Activated CD8-positive, alpha-beta T cell treated with anti-CD3 and anti-CD28 coated beads, Interleukin-2, amount 10 ng/mL, durations not matched to agents 7 days and 5 days (primary cell): ENCODE measurements at regions not wholly inside any gene's neighbourhood (a gene's known extent, or its start where the extent isn't known, plus 50 kb on each side); places are given as distances from the start of the nearest gene placed in this dataset.

Source experiments
- ATAC-seq: fragments of 150-1000 bp; cut with Tn5 transposase; one replicate; pipeline ENCODE4 v1.10.0; 2021; ENCODE audit warnings: moderate library complexity
- CTCF ChIA-PET: fragments of 350-600 bp; sonication (Branson Sonifier 250); formaldehyde crosslinking; loops from one replicate; lab custom pipeline; 2021; ENCODE audit warnings: antibody characterized with exemption; lab: Charles Lee
- POLR2A ChIA-PET: fragments of 350-600 bp; sonication (Branson Sonifier 250); formaldehyde crosslinking; loops from one replicate; lab custom pipeline; 2021; ENCODE audit warnings: antibody characterized with exemption; lab: Charles Lee
- DNase-seq: peaks from one replicate; pipeline ENCODE4 v3.0.0-alpha.2; 2020
- H3K27ac Mint-ChIP-seq: one replicate; pipeline ENCODE4 v1.8.0; 2021; ENCODE audit warnings: mild to moderate bottlenecking, mixed read lengths
- H3K27me3 Mint-ChIP-seq: one replicate; pipeline ENCODE4 v1.8.0; 2021; ENCODE audit warnings: low read depth, mixed read lengths
- H3K36me3 Mint-ChIP-seq: one replicate; pipeline ENCODE4 v1.8.0; 2021; ENCODE audit warnings: low read depth, mixed read lengths
- H3K4me1 Mint-ChIP-seq: one replicate; pipeline ENCODE4 v1.8.0; 2021; ENCODE audit warnings: low read depth, mixed read lengths
- H3K4me3 Mint-ChIP-seq: one replicate; pipeline ENCODE4 v1.8.0; 2021; ENCODE audit warnings: mild to moderate bottlenecking, mixed read lengths
- H3K9me3 Mint-ChIP-seq: one replicate; pipeline ENCODE4 v1.8.0; 2022; ENCODE audit warnings: mixed read lengths; ENCODE audit not compliant: insufficient read depth

- no peaks in the 10 kb centered on the region for H3K9me3 Mint-ChIP-seq
- ChIA-PET POLR2A (no interaction called here), CTCF (no interaction called here)
- H3K27ac Mint-ChIP-seq, result no peak overlapping the region
- no peaks in the 10 kb centered on the region for H3K36me3 Mint-ChIP-seq
- H3K4me3 Mint-ChIP-seq, result no peak overlapping the region
- no peaks in the 10 kb centered on the region for H3K27me3 Mint-ChIP-seq
- H3K4me1 Mint-ChIP-seq, result no peaks in the 10 kb centered on the region
- no peak for ATAC-seq
- DNase-seq, result no peak
Measured at GRCh38 chr20:19008497-19008896, 194.9 kb downstream of the SCP2D1 start.

- no peak overlapping the region for H3K4me3 Mint-ChIP-seq
- CTCF ChIA-PET, result no interaction called here
- H3K36me3 Mint-ChIP-seq, result no peaks in the 10 kb centered on the region
- no peaks in the 10 kb centered on the region for H3K4me1 Mint-ChIP-seq
- H3K27ac Mint-ChIP-seq, result no peak overlapping the region
- POLR2A ChIA-PET, result no interaction called here
- H3K27me3 Mint-ChIP-seq, result no peaks in the 10 kb centered on the region
- H3K9me3 Mint-ChIP-seq, result no peaks in the 10 kb centered on the region
- DNase-seq (no peak), ATAC-seq (no peak)
Measured at GRCh38 chr20:19009081-19009688, 195.6 kb downstream of the SCP2D1 start.

GRCh38 chr20:19012676-19013075 is 199.1 kb downstream of the SCP2D1 start:
- Mint-ChIP-seq H3K27ac (no peak overlapping the region), H3K36me3 (no peaks in the 10 kb centered on the region), H3K9me3 (no peaks in the 10 kb centered on the region), H3K27me3 (no peaks in the 10 kb centered on the region), H3K4me3 (no peak overlapping the region), H3K4me1 (no peaks in the 10 kb centered on the region)
- ChIA-PET CTCF (no interaction called here), POLR2A (no interaction called here)
- DNase-seq (no peak), ATAC-seq (no peak)

GRCh38 chr20:19013907-19014306 is 198.5 kb upstream of the SLC24A3 start:
- Mint-ChIP-seq H3K27ac (no peak overlapping the region), H3K4me1 (no peaks in the 10 kb centered on the region), H3K9me3 (no peaks in the 10 kb centered on the region), H3K27me3 (no peaks in the 10 kb centered on the region), H3K4me3 (no peak overlapping the region), H3K36me3 (no peaks in the 10 kb centered on the region)
- CTCF ChIA-PET, result no interaction called here
- DNase-seq, result no peak
- no peak for ATAC-seq
- POLR2A ChIA-PET, result no interaction called here

- ATAC-seq (no peak), DNase-seq (no peak)
- Mint-ChIP-seq H3K9me3 (no peaks in the 10 kb centered on the region), H3K4me1 (no peaks in the 10 kb centered on the region), H3K27ac (no peak overlapping the region), H3K36me3 (no peaks in the 10 kb centered on the region), H3K4me3 (no peak overlapping the region), H3K27me3 (no peaks in the 10 kb centered on the region)
- ChIA-PET POLR2A (no interaction called here), CTCF (no interaction called here)
Measured at GRCh38 chr20:19015351-19016139, 196.9 kb upstream of the SLC24A3 start.

GRCh38 chr20:19016140-19016497 is 196.3 kb upstream of the SLC24A3 start:
- no peaks in the 10 kb centered on the region for H3K27me3 Mint-ChIP-seq
- ChIA-PET CTCF (no interaction called here), POLR2A (no interaction called here)
- DNase-seq (no peak), ATAC-seq (no peak)
- no peaks in the 10 kb centered on the region for H3K36me3 Mint-ChIP-seq
- no peaks in the 10 kb centered on the region for H3K4me1 Mint-ChIP-seq
- H3K9me3 Mint-ChIP-seq, result no peaks in the 10 kb centered on the region
- no peak overlapping the region for H3K4me3 Mint-ChIP-seq
- no peak overlapping the region for H3K27ac Mint-ChIP-seq

GRCh38 chr20:19017104-19017690 is 195.2 kb upstream of the SLC24A3 start:
- ATAC-seq (no peak), DNase-seq (no peak)
- Mint-ChIP-seq H3K4me1 (no peaks in the 10 kb centered on the region), H3K9me3 (no peaks in the 10 kb centered on the region), H3K4me3 (no peak overlapping the region), H3K27ac (no peak overlapping the region), H3K27me3 (no peaks in the 10 kb centered on the region), H3K36me3 (no peaks in the 10 kb centered on the region)
- ChIA-PET POLR2A (no interaction called here), CTCF (no interaction called here)

GRCh38 chr20:19018881-19019280 is 193.6 kb upstream of the SLC24A3 start:
- no peak for DNase-seq
- Mint-ChIP-seq H3K27ac (no peak overlapping the region), H3K4me3 (no peak overlapping the region), H3K36me3 (no peaks in the 10 kb centered on the region), H3K9me3 (no peaks in the 10 kb centered on the region), H3K27me3 (no peaks in the 10 kb centered on the region), H3K4me1 (no peaks in the 10 kb centered on the region)
- ChIA-PET POLR2A (no interaction called here), CTCF (no interaction called here)
- no peak for ATAC-seq

GRCh38 chr20:19019734-19020364 is 192.6 kb upstream of the SLC24A3 start:
- POLR2A ChIA-PET, result no interaction called here
- no peak for ATAC-seq
- CTCF ChIA-PET, result no interaction called here

GRCh38 chr20:19021406-19022117 is 190.9 kb upstream of the SLC24A3 start:
- no peaks in the 10 kb centered on the region for H3K27me3 Mint-ChIP-seq
- CTCF ChIA-PET, result no interaction called here
- no peak overlapping the region for H3K27ac Mint-ChIP-seq
- H3K36me3 Mint-ChIP-seq, result no peaks in the 10 kb centered on the region
- H3K4me3 Mint-ChIP-seq, result no peak overlapping the region
- POLR2A ChIA-PET, result no interaction called here
- H3K4me1 Mint-ChIP-seq, result no peaks in the 10 kb centered on the region
- DNase-seq (no peak), ATAC-seq (no peak)
- H3K9me3 Mint-ChIP-seq, result no peaks in the 10 kb centered on the region

More at GRCh38 chr20:19019734-19020364, 192.6 kb upstream of the SLC24A3 start:
- H3K4me3 Mint-ChIP-seq, result no peak overlapping the region
- H3K27ac Mint-ChIP-seq, result no peak overlapping the region
- no peaks in the 10 kb centered on the region for H3K9me3 Mint-ChIP-seq
- no peaks in the 10 kb centered on the region for H3K36me3 Mint-ChIP-seq
- H3K4me1 Mint-ChIP-seq, result no peaks in the 10 kb centered on the region
- DNase-seq, result no peak
- no peaks in the 10 kb centered on the region for H3K27me3 Mint-ChIP-seq

GRCh38 chr20:19022118-19022575 is 190.3 kb upstream of the SLC24A3 start:
- Mint-ChIP-seq H3K9me3 (no peaks in the 10 kb centered on the region), H3K4me1 (no peaks in the 10 kb centered on the region), H3K4me3 (no peak overlapping the region), H3K27me3 (no peaks in the 10 kb centered on the region), H3K36me3 (no peaks in the 10 kb centered on the region), H3K27ac (no peak overlapping the region)
- ChIA-PET CTCF (no interaction called here), POLR2A (no interaction called here)
- no peak for ATAC-seq
- no peak for DNase-seq
